T47D (cell line): ENCODE measurements at regions not wholly inside any gene's neighbourhood (a gene's known extent, or its start where the extent isn't known, plus 50 kb on each side); places are given as distances from the start of the nearest gene placed in this dataset.

Experiments
- DNase-seq, 2 experiments: peaks; one replicate each; pipeline versions ENCODE4 v3.0.0 to v3.0.0-alpha.2; 2011 to 2012; ENCODE audit warnings: low read depth in 1 of 2, low spot score in 1 of 2
- JUND ChIP-seq: IDR thresholded peaks from 2 replicates; pipeline ENCODE4 v1.6.1; 2012; ENCODE audit warnings: low read depth
- in situ Hi-C: cut with HindIII; loops from 2 replicates; pipeline ENCODE4 v1.10.0; 2016; ENCODE audit warnings: low sequenced_read_pairs, low pct_unique_long_range_greater_than_20kb

DNA sequence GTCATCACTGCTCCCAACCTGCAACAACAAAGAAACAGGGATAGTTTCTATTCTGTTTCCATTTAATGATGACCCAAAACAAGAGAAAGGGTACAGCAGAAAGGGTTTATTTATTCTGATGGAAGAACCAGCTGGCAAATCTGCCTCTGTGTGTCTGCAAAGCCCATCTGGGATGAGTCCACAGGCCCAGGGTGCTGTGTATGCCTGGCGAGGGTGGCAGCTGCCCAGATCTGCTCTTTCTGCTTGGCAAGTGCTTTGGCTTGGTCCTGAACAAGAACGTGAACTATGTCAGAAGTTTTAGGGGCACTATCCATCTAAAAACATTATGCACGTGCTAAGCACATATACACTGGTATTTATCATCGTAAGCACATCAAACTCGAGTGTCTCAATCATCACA, 333.8 kb downstream of the CXCL12 start:
- no peak for TF ChIP-seq JUND
- in situ Hi-C loops: no loop called here

DNA sequence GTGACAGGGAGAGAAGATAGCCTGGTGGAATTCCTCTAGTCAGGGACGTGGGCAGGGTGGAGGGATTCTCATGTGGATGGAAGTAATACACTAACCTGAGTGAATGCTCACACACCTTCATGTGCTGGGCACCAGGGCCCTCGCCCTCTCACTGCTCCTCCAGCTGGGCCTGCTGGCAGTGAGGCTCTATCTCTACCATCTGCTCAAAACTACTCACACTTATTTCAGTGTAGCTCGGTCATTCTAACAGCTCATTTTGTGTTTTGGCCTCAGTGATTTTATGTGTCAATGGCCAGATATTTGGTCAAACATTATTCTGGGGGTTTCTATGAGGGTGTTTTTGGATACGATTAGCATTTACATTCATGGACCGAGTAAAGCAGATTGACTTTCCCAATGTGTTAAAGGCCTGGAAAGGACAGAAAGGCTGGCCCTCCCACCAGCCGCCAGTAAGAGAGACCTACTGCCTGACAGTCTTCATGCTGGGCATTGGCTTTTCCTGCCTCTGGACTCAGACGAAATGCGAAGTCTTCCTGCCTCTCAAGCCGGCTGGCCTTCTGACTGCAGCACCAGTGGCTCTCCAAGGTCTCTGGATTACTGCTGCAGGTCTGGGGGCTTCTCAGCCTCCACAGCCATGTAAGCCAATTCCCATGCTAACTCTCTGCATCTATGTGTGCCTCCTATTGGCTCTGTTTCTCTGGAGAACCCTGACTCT, 335.4 kb downstream of the CXCL12 start:
- TF ChIP-seq JUND: no peak
- in situ Hi-C loops: no loop called here
- DNase-seq: no peak

More for the DNA sequence above, 333.8 kb downstream of the CXCL12 start:
- DNase-seq: no peak

- no peak for TF ChIP-seq JUND
- in situ Hi-C loops: no loop called here
- DNase-seq: no peak
Observed at GRCh38 chr10:44047361-44047760, 337.5 kb downstream of the CXCL12 start.

GRCh38 chr10:44046605-44047004, 338.3 kb downstream of the CXCL12 start:
- DNase-seq: no peak
- TF ChIP-seq JUND: no peak
- in situ Hi-C loops: no loop called here

- TF ChIP-seq JUND: no peak
- in situ Hi-C loops: no loop called here
- no peak for DNase-seq
Observed at GRCh38 chr10:44045020-44045419, 339.9 kb downstream of the CXCL12 start.

- in situ Hi-C loops: no loop called here
- DNase-seq: no peak
- TF ChIP-seq JUND: no peak
Observed at GRCh38 chr10:44044549-44044948, 340.3 kb downstream of the CXCL12 start.

DNA sequence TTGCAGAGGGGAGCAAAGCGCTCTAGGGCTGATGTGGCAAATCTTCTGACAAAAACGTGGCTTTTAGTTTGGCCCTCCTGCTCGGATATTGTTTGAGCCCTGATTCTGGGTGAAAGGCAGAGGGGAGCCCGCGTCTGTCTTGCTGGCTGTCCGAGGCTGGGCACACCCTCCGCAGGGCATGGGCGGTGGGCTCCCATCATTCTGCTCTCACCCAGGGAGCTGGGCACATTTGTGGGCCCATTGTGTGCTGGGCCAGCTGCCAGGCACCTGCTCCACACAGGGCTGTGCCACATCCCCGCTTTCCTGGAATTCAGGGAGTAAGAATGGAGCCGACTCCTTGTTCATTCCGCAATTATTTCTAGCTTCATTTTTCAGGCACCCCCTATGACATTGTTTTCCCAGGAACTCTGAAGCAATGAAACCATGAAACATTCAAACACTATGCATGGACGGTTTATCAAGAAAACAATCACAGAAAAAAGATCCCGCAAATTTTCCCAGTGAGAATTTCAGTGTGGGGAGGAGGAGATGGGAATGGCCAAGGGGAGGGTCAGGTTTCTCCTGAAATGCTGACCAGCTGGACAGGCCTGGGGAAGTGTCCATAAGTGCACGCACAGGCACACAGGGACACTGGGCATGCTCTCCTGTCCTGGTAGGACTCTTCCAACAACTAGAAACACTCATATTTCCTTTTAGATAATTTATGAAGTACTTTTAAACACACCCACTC, 341.1 kb downstream of the CXCL12 start:
- no peak for DNase-seq
- TF ChIP-seq JUND: no peak
- in situ Hi-C loops: no loop called here

DNA sequence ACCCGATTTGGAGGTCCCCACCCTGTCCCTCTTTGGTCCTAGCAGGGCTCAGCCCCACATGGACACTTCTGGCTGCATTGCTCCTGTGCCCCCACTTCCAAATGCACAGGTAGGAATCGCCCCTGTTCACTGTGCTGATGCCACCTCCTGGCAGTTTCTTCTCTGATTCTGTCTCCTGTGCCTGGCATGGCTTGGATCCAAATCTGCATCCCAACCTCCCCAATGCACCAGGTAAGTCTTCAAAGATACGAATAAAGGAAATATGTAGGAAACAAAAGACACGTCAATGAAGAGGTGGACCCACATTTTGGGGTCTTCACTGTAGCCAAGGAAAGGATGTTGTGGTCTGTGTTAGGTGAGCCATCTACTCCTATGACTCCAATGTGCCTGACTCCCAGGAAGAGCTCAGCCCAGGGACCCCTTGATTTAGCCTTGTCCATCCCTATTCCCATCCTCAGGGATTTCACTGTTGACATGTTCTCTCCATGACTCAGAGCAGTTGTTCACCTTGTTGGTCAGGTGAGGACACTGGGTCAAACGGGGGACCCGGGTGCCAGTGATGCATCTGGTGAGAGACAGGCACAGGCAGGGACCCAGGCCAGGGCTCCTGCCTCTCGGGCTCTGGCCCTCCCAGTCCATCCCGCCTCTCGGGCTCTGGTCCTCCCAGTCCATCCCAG, 341.8 kb downstream of the CXCL12 start:
- TF ChIP-seq JUND: no peak
- in situ Hi-C loops: no loop called here
- DNase-seq: no peak

DNA sequence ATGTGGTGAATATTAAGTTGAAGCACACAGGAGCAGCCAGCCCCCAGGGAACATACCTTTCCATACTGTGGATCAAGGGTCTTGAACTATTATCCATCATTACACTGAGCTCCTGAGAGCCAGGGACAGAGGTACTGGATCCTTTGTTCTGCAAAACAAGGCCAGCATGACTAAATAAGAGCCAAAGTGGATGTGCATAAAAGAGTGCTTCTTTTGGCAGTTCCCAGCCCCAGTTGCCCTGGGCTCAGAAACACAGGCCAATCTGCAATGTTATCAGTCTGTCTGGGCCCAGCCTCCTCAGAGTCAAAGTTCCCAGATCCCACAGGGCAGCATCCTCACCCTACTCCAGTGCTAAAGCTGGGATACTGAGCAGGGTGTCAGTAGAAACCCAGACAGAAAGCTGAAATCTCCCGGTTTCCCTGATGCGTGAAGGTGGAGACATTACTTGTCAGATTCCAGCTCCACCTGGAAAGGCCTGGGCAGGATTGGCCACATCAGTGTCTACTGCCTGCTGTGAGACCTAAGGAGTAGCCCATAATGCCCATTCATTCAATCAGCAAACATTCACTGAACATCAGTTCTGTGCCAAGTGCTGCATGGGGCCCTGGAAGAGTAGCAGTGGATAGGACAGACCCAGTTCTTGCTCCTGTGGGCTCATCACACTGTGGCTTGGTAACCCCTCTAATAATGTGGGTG, 342.7 kb downstream of the CXCL12 start:
- no peak for TF ChIP-seq JUND
- in situ Hi-C loops: no loop called here

GRCh38 chr10:44039599-44039998, 345.3 kb downstream of the CXCL12 start:
- TF ChIP-seq JUND: no peak
- in situ Hi-C loops: no loop called here
- no peak for DNase-seq

More for the DNA sequence above, 342.7 kb downstream of the CXCL12 start:
- no peak for DNase-seq

DNA sequence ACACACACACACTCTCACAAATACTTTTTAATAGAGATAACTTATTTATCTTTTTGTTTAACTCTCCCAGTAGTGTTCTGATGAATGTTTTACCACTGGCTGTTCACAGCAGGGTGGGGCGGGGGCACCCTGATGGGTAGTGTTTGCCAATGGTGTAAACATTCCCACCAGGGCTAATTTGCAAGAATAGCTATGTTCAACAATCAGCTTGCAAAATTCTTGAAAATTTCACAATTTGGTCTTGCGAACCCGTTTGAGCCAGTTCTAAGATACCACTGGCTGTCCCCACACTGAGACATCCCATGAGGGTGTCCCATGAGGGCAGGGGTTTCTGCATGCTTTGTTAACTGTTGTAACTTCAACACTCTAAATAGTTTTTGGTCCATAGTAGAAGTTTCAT, 348.5 kb downstream of the CXCL12 start:
- in situ Hi-C loops: no loop called here
- DNase-seq: no peak
- TF ChIP-seq JUND: no peak

DNA sequence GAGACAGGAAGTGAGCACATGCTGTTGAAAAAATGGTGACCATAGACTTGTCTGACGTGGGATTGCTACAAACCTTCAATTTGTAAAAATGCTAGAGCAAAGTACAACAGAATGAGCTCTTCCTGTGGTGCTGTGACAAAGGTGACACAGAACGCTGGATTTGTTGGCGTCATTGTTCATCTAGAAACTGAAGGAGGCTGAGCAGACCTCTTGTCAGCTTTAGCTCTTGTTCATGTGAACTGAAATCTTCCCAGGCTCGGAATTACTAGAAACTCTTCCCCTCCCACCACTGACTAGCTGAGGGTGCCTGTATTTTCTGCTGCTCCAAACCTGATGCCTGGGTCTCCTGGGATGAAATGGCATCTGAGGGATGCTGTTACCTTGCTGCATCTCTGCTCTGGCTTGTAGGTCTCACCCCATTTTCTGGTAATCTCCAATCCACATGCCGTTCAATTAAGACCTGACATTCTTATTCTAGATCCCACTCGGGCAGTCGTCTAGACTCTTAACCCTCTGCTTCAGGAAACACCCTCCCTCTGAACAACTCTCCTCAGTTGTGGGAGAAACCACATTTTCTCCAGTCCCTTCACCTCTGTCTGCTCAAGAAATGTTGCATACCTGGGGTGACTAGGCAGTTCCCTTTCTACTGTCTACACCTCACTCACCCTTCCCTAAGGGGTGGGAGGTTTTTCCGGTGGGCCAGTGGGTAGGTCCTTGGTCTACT, 349.3 kb downstream of the CXCL12 start:
- DNase-seq: no peak
- in situ Hi-C loops: no loop called here
- no peak for TF ChIP-seq JUND
